Neural progenitor cell (in vitro differentiated cells): ENCODE measurements at regions not wholly inside any gene's neighbourhood (a gene's known extent, or its start where the extent isn't known, plus 50 kb on each side); places are given as distances from the start of the nearest gene placed in this dataset.

Source experiments
- EZH2 ChIP-seq: fragments of 200-600 bp; sonication (generic); IDR thresholded peaks from 2 replicates; pipeline ENCODE4 v1.6.1; 2017; ENCODE audit warnings: antibody characterized with exemption, mild to moderate bottlenecking, moderate library complexity
- TF ChIP-seq, protein P1 (sequence below): fragments of 200-600 bp; sonication (generic); IDR thresholded peaks from 2 replicates; pipeline ENCODE4 v1.5.1; 2017; ENCODE audit warnings: antibody characterized with exemption, mild to moderate bottlenecking

DNA sequence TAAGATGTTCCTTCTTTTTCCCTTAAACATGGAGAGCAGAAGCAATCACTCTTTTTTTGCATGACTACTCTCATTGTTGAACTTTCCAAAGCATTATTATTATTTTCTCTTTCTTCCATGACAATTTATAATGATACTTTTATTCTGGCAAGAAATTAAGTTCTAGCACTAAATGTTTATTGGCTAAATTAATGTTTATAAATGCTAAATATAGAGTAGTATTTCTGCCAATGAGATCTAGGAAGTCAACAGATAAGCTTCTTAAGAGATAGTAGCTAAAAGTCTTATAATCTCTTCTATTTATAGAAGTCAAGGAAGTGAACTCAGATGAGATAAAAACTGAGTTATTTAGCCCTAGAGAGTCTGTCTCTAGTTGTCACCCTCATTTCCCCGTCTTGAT lies 920.1 kb downstream of the KCNJ2 start:
- TF ChIP-seq, protein P1, sequence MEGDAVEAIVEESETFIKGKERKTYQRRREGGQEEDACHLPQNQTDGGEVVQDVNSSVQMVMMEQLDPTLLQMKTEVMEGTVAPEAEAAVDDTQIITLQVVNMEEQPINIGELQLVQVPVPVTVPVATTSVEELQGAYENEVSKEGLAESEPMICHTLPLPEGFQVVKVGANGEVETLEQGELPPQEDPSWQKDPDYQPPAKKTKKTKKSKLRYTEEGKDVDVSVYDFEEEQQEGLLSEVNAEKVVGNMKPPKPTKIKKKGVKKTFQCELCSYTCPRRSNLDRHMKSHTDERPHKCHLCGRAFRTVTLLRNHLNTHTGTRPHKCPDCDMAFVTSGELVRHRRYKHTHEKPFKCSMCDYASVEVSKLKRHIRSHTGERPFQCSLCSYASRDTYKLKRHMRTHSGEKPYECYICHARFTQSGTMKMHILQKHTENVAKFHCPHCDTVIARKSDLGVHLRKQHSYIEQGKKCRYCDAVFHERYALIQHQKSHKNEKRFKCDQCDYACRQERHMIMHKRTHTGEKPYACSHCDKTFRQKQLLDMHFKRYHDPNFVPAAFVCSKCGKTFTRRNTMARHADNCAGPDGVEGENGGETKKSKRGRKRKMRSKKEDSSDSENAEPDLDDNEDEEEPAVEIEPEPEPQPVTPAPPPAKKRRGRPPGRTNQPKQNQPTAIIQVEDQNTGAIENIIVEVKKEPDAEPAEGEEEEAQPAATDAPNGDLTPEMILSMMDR = no peak
- TF ChIP-seq EZH2 = no peak
